ENCODE measurements at regions not wholly inside any gene's neighbourhood (a gene's known extent, or its start where the extent isn't known, plus 50 kb on each side); places are given as distances from the start of the nearest gene placed in this dataset.

- no peak overlapping the region for H3K4me3 ChIP-seq (ENCODE audit: low read length)
- no peaks in the 10 kb centered on the region for H3K9me2 ChIP-seq (ENCODE audit: insufficient read depth, low read length)
- H3K79me2 ChIP-seq (replicated peaks; ENCODE audit: insufficient read depth, low read length): no peaks in the 10 kb centered on the region
- H3K27me3 ChIP-seq (ENCODE audit: insufficient read depth, low read depth, low read length): no peaks in the 10 kb centered on the region
- H3K4me2 ChIP-seq (ENCODE audit: low read length): no peak overlapping the region
- H3K36me3 ChIP-seq (ENCODE audit: insufficient read depth, low read length): no peaks in the 10 kb centered on the region
- no peak overlapping the region for H3K27ac ChIP-seq (ENCODE audit: low read length)
- no peak overlapping the region for H2AFZ ChIP-seq (ENCODE audit: low read depth, low read length)
- no peaks in the 10 kb centered on the region for H3K9me3 ChIP-seq (ENCODE audit: low read length)
- no peaks in the 10 kb centered on the region for H4K20me1 ChIP-seq (ENCODE audit: insufficient read depth)
- no peaks in the 10 kb centered on the region for H3F3A ChIP-seq (ENCODE audit: insufficient read depth, low read length, poor library complexity, severe bottlenecking)
- TF ChIP-seq, protein P1, sequence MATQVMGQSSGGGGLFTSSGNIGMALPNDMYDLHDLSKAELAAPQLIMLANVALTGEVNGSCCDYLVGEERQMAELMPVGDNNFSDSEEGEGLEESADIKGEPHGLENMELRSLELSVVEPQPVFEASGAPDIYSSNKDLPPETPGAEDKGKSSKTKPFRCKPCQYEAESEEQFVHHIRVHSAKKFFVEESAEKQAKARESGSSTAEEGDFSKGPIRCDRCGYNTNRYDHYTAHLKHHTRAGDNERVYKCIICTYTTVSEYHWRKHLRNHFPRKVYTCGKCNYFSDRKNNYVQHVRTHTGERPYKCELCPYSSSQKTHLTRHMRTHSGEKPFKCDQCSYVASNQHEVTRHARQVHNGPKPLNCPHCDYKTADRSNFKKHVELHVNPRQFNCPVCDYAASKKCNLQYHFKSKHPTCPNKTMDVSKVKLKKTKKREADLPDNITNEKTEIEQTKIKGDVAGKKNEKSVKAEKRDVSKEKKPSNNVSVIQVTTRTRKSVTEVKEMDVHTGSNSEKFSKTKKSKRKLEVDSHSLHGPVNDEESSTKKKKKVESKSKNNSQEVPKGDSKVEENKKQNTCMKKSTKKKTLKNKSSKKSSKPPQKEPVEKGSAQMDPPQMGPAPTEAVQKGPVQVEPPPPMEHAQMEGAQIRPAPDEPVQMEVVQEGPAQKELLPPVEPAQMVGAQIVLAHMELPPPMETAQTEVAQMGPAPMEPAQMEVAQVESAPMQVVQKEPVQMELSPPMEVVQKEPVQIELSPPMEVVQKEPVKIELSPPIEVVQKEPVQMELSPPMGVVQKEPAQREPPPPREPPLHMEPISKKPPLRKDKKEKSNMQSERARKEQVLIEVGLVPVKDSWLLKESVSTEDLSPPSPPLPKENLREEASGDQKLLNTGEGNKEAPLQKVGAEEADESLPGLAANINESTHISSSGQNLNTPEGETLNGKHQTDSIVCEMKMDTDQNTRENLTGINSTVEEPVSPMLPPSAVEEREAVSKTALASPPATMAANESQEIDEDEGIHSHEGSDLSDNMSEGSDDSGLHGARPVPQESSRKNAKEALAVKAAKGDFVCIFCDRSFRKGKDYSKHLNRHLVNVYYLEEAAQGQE (IDR thresholded peaks at IDR 0.05; ENCODE audit: borderline replicate concordance): no peak
- TF ChIP-seq EZH2 (IDR thresholded peaks at IDR 0.05; ENCODE audit: borderline replicate concordance, insufficient read depth, low read length, poor library complexity, severe bottlenecking) (no peak), RAD21 (conservative IDR thresholded peaks at IDR 0.05) (no peak), EP300 (conservative IDR thresholded peaks at IDR 0.05; ENCODE audit: poor library complexity, severe bottlenecking) (no peak), MXI1 (conservative IDR thresholded peaks at IDR 0.05; ENCODE audit: poor library complexity, severe bottlenecking) (no peak), TAF1 (IDR thresholded peaks at IDR 0.05; ENCODE audit: low read depth) (no peak)
- TF ChIP-seq, protein P2, sequence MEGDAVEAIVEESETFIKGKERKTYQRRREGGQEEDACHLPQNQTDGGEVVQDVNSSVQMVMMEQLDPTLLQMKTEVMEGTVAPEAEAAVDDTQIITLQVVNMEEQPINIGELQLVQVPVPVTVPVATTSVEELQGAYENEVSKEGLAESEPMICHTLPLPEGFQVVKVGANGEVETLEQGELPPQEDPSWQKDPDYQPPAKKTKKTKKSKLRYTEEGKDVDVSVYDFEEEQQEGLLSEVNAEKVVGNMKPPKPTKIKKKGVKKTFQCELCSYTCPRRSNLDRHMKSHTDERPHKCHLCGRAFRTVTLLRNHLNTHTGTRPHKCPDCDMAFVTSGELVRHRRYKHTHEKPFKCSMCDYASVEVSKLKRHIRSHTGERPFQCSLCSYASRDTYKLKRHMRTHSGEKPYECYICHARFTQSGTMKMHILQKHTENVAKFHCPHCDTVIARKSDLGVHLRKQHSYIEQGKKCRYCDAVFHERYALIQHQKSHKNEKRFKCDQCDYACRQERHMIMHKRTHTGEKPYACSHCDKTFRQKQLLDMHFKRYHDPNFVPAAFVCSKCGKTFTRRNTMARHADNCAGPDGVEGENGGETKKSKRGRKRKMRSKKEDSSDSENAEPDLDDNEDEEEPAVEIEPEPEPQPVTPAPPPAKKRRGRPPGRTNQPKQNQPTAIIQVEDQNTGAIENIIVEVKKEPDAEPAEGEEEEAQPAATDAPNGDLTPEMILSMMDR (IDR thresholded peaks at IDR 0.05; ENCODE audit: poor library complexity, severe bottlenecking): no peak
- no peak overlapping the region for H3K9ac ChIP-seq (ENCODE audit: low read length)
Measured at GRCh38 chr12:128137140-128137539, 129.8 kb upstream of the TMEM132C start.

DNA sequence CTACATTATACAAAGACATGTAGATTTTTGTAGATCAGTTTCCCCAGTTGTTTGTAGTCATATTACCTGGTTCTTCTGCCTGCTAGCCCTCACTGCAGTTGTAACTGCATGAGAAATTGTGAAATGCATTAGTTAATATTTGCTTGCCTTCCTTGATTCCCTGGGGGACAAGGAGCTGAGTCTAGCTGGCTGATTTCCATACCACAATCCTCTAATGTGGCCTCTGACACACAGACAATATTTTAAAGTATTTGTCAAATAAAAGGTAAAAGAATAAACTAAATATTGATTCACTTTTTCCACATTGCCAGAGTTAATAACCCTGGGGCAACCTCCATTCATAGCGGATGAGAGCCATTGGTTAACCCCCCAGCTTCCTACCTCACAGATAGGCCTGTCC is 128.8 kb upstream of the TMEM132C start:
- H3K27ac ChIP-seq (ENCODE audit: low read length): no peak overlapping the region
- no peak overlapping the region for H3K4me3 ChIP-seq (ENCODE audit: low read length)
- TF ChIP-seq TAF1 (IDR thresholded peaks at IDR 0.05; ENCODE audit: low read depth) (no peak), MXI1 (conservative IDR thresholded peaks at IDR 0.05; ENCODE audit: poor library complexity, severe bottlenecking) (no peak)

GRCh38 chr12:128140551-128140950 is 126.4 kb upstream of the TMEM132C start:
- Histone ChIP-seq H3K4me3 (ENCODE audit: low read length) (no peak overlapping the region), H3K27me3 (ENCODE audit: insufficient read depth, low read depth, low read length) (no peaks in the 10 kb centered on the region), H3K79me2 (replicated peaks; ENCODE audit: insufficient read depth, low read length) (no peaks in the 10 kb centered on the region), H3K9me2 (ENCODE audit: insufficient read depth, low read length) (no peaks in the 10 kb centered on the region), H2AFZ (ENCODE audit: low read depth, low read length) (no peak overlapping the region), H3K4me2 (ENCODE audit: low read length) (no peak overlapping the region), H3K9me3 (ENCODE audit: low read length) (no peaks in the 10 kb centered on the region), H3K27ac (ENCODE audit: low read length) (no peak overlapping the region), H3K9ac (ENCODE audit: low read length) (no peak overlapping the region), H3K36me3 (ENCODE audit: insufficient read depth, low read length) (no peaks in the 10 kb centered on the region), H4K20me1 (ENCODE audit: insufficient read depth) (no peaks in the 10 kb centered on the region), H3F3A (ENCODE audit: insufficient read depth, low read length, poor library complexity, severe bottlenecking) (no peaks in the 10 kb centered on the region)
- no peak for TF ChIP-seq EZH2 (IDR thresholded peaks at IDR 0.05; ENCODE audit: borderline replicate concordance, insufficient read depth, low read length, poor library complexity, severe bottlenecking)
- TF ChIP-seq RAD21 (conservative IDR thresholded peaks at IDR 0.05): no peak
- TF ChIP-seq, protein P1 (IDR thresholded peaks at IDR 0.05; ENCODE audit: borderline replicate concordance): no peak
- TF ChIP-seq TAF1 (IDR thresholded peaks at IDR 0.05; ENCODE audit: low read depth): no peak
- no peak for TF ChIP-seq MXI1 (conservative IDR thresholded peaks at IDR 0.05; ENCODE audit: poor library complexity, severe bottlenecking)
- no peak for TF ChIP-seq EP300 (conservative IDR thresholded peaks at IDR 0.05; ENCODE audit: poor library complexity, severe bottlenecking)
- no peak for TF ChIP-seq SMC3 (conservative IDR thresholded peaks at IDR 0.05; ENCODE audit: poor library complexity)
- TF ChIP-seq, protein P2 (IDR thresholded peaks at IDR 0.05; ENCODE audit: poor library complexity, severe bottlenecking): no peak
- TF ChIP-seq POLR2AphosphoS5 (IDR thresholded peaks at IDR 0.05): no peak

More for the DNA sequence above, 128.8 kb upstream of the TMEM132C start:
- Histone ChIP-seq H3K9me3 (ENCODE audit: low read length) (no peaks in the 10 kb centered on the region), H3K79me2 (replicated peaks; ENCODE audit: insufficient read depth, low read length) (no peaks in the 10 kb centered on the region), H4K20me1 (ENCODE audit: insufficient read depth) (no peaks in the 10 kb centered on the region), H3K9ac (ENCODE audit: low read length) (no peak overlapping the region), H3F3A (ENCODE audit: insufficient read depth, low read length, poor library complexity, severe bottlenecking) (no peaks in the 10 kb centered on the region), H3K36me3 (ENCODE audit: insufficient read depth, low read length) (no peaks in the 10 kb centered on the region), H2AFZ (ENCODE audit: low read depth, low read length) (no peak overlapping the region), H3K4me2 (ENCODE audit: low read length) (no peak overlapping the region), H3K9me2 (ENCODE audit: insufficient read depth, low read length) (no peaks in the 10 kb centered on the region), H3K27me3 (ENCODE audit: insufficient read depth, low read depth, low read length) (no peaks in the 10 kb centered on the region)
